ENCODE measurements at regions not wholly inside any gene's neighbourhood (a gene's known extent, or its start where the extent isn't known, plus 50 kb on each side); places are given as distances from the start of the nearest gene placed in this dataset.
"Not testable (repeated sequence)": the region's sequence is repeated elsewhere in the genome, so short reads cannot be mapped to it uniquely, and the experiment has no call there.

- no peak for DNase-seq (ENCODE audit: extremely low spot score, insufficient read length, low read depth)
- FAIRE-seq: no peak
These were observed 87.7 kb downstream of the IYD start for GRCh38 chr6:150456466-150456865.

GRCh38 chr6:150456902-150457643 is 88.3 kb downstream of the IYD start:
- FAIRE-seq (no peak), DNase-seq (ENCODE audit: extremely low spot score, insufficient read length, low read depth) (no peak)

- FAIRE-seq: no peak
- DNase-seq (ENCODE audit: extremely low spot score, insufficient read length, low read depth): no peak
These were observed 89.8 kb downstream of the IYD start for GRCh38 chr6:150458579-150458978.

GRCh38 chr6:150463852-150464251 is 95.0 kb downstream of the IYD start:
- DNase-seq (ENCODE audit: extremely low spot score, insufficient read length, low read depth) (no peak), FAIRE-seq (no peak)

GRCh38 chr6:150464966-150465365 is 96.2 kb downstream of the IYD start:
- no peak for DNase-seq (ENCODE audit: extremely low spot score, insufficient read length, low read depth)
- FAIRE-seq: no peak

- no peak for FAIRE-seq
- DNase-seq (ENCODE audit: extremely low spot score, insufficient read length, low read depth): no peak
These were observed 96.8 kb downstream of the IYD start for GRCh38 chr6:150465610-150466009.

GRCh38 chr6:150466196-150466595 is 97.4 kb downstream of the IYD start:
- DNase-seq (ENCODE audit: extremely low spot score, insufficient read length, low read depth): no peak
- FAIRE-seq: no peak

- DNase-seq (ENCODE audit: extremely low spot score, insufficient read length, low read depth) (no peak), FAIRE-seq (no peak)
These were observed 101.3 kb downstream of the IYD start for GRCh38 chr6:150470131-150470530.

- no peak for FAIRE-seq
- DNase-seq (ENCODE audit: extremely low spot score, insufficient read length, low read depth): no peak
These were observed 102.3 kb downstream of the IYD start for GRCh38 chr6:150470960-150471665.

GRCh38 chr6:150478656-150479545 is 110.1 kb downstream of the IYD start:
- DNase-seq (ENCODE audit: extremely low spot score, insufficient read length, low read depth) (no peak), FAIRE-seq (no peak)

- DNase-seq (ENCODE audit: extremely low spot score, insufficient read length, low read depth): no peak
- no peak for FAIRE-seq
These were observed 114.1 kb downstream of the IYD start for GRCh38 chr6:150482883-150483409.

- FAIRE-seq: no peak
- DNase-seq (ENCODE audit: extremely low spot score, insufficient read length, low read depth): no peak
These were observed 114.3 kb upstream of the PLEKHG1 start for GRCh38 chr6:150485161-150485958.

GRCh38 chr6:150486048-150486447 is 113.6 kb upstream of the PLEKHG1 start:
- FAIRE-seq: no peak
- no peak for DNase-seq (ENCODE audit: extremely low spot score, insufficient read length, low read depth)

GRCh38 chr6:150490586-150490985 is 109.1 kb upstream of the PLEKHG1 start:
- FAIRE-seq (no peak), DNase-seq (ENCODE audit: extremely low spot score, insufficient read length, low read depth) (no peak)

- FAIRE-seq (peak; percentile 93), DNase-seq (ENCODE audit: extremely low spot score, insufficient read length, low read depth) (peak; percentile 49)
These were observed 108.4 kb upstream of the PLEKHG1 start for GRCh38 chr6:150491131-150491810.

GRCh38 chr6:150491811-150492172 is 107.9 kb upstream of the PLEKHG1 start:
- DNase-seq (ENCODE audit: extremely low spot score, insufficient read length, low read depth) (no peak), FAIRE-seq (no peak)

- DNase-seq (ENCODE audit: extremely low spot score, insufficient read length, low read depth) (no peak), FAIRE-seq (no peak)
These were observed 107.2 kb upstream of the PLEKHG1 start for GRCh38 chr6:150492507-150492906.

GRCh38 chr6:150492941-150493340 is 106.7 kb upstream of the PLEKHG1 start:
- FAIRE-seq (no peak), DNase-seq (ENCODE audit: extremely low spot score, insufficient read length, low read depth) (no peak)

GRCh38 chr6:150493552-150493951 is 106.1 kb upstream of the PLEKHG1 start:
- FAIRE-seq; DNase-seq (ENCODE audit: extremely low spot score, insufficient read length, low read depth): not testable (repeated sequence)

Measured in GM18507 (cell line).